ENCODE measurements at regions not wholly inside any gene's neighbourhood (a gene's known extent, or its start where the extent isn't known, plus 50 kb on each side); places are given as distances from the start of the nearest gene placed in this dataset.

DNA sequence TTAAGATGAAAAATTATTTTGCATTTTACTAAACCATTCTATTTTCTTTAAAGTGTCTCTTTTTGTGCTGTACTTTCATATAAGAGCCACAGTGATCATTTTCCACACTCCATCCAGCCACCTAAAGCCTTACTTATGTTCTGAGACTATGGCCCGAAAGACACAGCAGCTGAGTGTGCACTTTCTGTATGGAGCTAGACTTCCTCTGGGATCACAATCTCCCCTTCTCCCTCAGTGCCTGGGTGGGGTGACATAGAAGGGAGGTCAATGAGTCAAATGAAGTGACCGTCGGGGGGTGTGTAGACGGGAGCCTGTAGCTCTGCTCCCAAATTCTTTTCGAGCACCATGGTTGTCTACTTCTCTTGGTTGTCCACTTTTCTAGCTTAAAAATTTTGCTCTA lies 97.8 kb upstream of the ARL4C start:
- Mint-ChIP-seq H3K4me1 (ENCODE audit: low read depth) (no peaks in the 10 kb centered on the region), H3K27me3 (peaks cover 8% of the 10 kb centered on the region), H3K27ac (no peak overlapping the region), H3K9me3 (ENCODE audit: low read depth) (no peaks in the 10 kb centered on the region), H3K4me3 (ENCODE audit: low read depth) (no peak overlapping the region), H3K36me3 (ENCODE audit: insufficient read depth) (no peaks in the 10 kb centered on the region)
- TF ChIP-seq, protein P1, sequence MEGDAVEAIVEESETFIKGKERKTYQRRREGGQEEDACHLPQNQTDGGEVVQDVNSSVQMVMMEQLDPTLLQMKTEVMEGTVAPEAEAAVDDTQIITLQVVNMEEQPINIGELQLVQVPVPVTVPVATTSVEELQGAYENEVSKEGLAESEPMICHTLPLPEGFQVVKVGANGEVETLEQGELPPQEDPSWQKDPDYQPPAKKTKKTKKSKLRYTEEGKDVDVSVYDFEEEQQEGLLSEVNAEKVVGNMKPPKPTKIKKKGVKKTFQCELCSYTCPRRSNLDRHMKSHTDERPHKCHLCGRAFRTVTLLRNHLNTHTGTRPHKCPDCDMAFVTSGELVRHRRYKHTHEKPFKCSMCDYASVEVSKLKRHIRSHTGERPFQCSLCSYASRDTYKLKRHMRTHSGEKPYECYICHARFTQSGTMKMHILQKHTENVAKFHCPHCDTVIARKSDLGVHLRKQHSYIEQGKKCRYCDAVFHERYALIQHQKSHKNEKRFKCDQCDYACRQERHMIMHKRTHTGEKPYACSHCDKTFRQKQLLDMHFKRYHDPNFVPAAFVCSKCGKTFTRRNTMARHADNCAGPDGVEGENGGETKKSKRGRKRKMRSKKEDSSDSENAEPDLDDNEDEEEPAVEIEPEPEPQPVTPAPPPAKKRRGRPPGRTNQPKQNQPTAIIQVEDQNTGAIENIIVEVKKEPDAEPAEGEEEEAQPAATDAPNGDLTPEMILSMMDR (IDR thresholded peaks at IDR 0.05; ENCODE audit: unreplicated experiment), result no peak
- DNase-seq (ENCODE audit: low spot score, unreplicated experiment), result no peak

DNA sequence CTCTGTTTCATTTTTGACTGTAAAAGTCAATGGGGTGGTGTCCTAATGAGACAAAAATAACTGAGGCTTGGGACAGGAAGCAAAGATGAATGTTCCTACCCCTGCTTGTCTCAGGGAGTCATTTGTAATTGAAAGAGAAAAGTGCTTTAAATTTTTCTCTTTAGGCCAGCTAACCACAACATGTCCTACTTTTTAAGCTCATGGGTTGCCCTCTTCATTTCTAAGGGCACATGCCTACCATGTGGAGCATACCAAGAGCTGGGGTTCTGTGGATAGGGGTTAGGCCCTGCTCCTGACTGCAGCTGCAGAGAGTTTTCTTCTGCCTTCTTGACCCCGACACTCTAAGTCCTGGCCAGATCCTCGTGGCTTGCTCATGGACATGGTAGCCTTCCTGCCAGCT lies 96.8 kb upstream of the ARL4C start:
- H3K9me3 Mint-ChIP-seq (ENCODE audit: low read depth), result no peaks in the 10 kb centered on the region
- no peak for DNase-seq (ENCODE audit: low spot score, unreplicated experiment)
- TF ChIP-seq, protein P1 (IDR thresholded peaks at IDR 0.05; ENCODE audit: unreplicated experiment), result no peak

GRCh38 chr2:234592541-234592940 lies 95.7 kb upstream of the ARL4C start:
- TF ChIP-seq, protein P1 (IDR thresholded peaks at IDR 0.05; ENCODE audit: unreplicated experiment), result no peak
- Mint-ChIP-seq H3K36me3 (ENCODE audit: insufficient read depth) (no peaks in the 10 kb centered on the region), H3K4me3 (ENCODE audit: low read depth) (no peak overlapping the region), H3K27me3 (peaks cover 9% of the 10 kb centered on the region), H3K4me1 (ENCODE audit: low read depth) (peaks cover 5% of the 10 kb centered on the region), H3K27ac (no peak overlapping the region), H3K9me3 (ENCODE audit: low read depth) (no peaks in the 10 kb centered on the region)
- no peak for DNase-seq (ENCODE audit: low spot score, unreplicated experiment)

More for the DNA sequence above, 96.8 kb upstream of the ARL4C start:
- Mint-ChIP-seq H3K27ac (no peak overlapping the region), H3K27me3 (peaks cover 9% of the 10 kb centered on the region), H3K36me3 (ENCODE audit: insufficient read depth) (no peaks in the 10 kb centered on the region), H3K4me1 (ENCODE audit: low read depth) (no peaks in the 10 kb centered on the region), H3K4me3 (ENCODE audit: low read depth) (no peak overlapping the region)

DNA sequence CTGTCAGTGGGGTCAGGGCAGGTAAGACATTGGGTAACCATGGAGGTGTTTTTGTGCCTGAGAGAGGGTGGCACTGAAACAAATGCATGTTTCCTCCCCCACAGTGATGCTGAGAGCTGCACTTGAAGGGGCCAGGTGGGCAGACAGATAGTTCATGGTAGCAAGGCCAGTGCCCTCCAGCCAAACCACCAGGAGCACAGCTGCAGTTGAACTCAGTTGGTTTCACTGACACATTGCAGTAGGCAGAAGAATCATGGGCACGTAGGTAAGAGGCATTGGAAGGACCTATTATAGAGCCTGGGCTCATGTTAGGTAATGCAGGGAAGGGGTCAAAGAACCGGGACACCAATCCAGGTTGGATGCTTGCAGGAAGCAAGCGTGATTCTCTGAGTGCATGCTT lies 93.2 kb upstream of the ARL4C start:
- Mint-ChIP-seq H3K36me3 (ENCODE audit: insufficient read depth) (no peaks in the 10 kb centered on the region), H3K4me1 (ENCODE audit: low read depth) (peaks cover 9% of the 10 kb centered on the region), H3K4me3 (ENCODE audit: low read depth) (no peak overlapping the region), H3K27ac (peak overlapping the region; percentile 46), H3K27me3 (peaks cover 9% of the 10 kb centered on the region), H3K9me3 (ENCODE audit: low read depth) (no peaks in the 10 kb centered on the region)
- TF ChIP-seq, protein P1 (IDR thresholded peaks at IDR 0.05; ENCODE audit: unreplicated experiment), result no peak
- DNase-seq (ENCODE audit: low spot score, unreplicated experiment), result no peak

DNA sequence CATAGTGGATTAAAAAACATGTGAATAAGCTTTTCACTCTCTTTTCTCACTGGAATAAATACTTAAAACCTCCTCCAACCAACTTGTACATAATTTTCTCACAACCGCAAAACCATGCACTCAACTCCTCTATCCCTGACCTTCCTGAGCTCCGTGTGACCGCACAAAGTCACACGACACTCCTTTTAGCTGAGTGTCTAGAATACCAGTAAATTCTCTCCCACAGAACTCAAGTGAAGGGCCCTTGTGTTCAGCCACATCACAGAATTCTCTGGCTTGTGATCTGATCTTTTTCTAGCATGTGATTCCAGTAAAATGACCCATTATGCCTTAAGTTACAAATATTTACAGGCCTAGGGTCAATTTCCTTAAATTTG lies 91.2 kb upstream of the ARL4C start:
- no peak overlapping the region for H3K27ac Mint-ChIP-seq
- no peak for DNase-seq (ENCODE audit: low spot score, unreplicated experiment)
- TF ChIP-seq, protein P1 (IDR thresholded peaks at IDR 0.05; ENCODE audit: unreplicated experiment), result no peak
- H3K27me3 Mint-ChIP-seq, result peaks cover 11% of the 10 kb centered on the region
- peaks cover 9% of the 10 kb centered on the region for H3K4me1 Mint-ChIP-seq (ENCODE audit: low read depth)
- H3K36me3 Mint-ChIP-seq (ENCODE audit: insufficient read depth), result no peaks in the 10 kb centered on the region
- no peak overlapping the region for H3K4me3 Mint-ChIP-seq (ENCODE audit: low read depth)
- H3K9me3 Mint-ChIP-seq (ENCODE audit: low read depth), result no peaks in the 10 kb centered on the region

Data from progenitor cell of endocrine pancreas (in vitro differentiated cells).